GM08714 (cell line): ENCODE measurements at regions not wholly inside any gene's neighbourhood (a gene's known extent, or its start where the extent isn't known, plus 50 kb on each side); places are given as distances from the start of the nearest gene placed in this dataset.

Source experiments
- H3K4me3 ChIP-seq: fragments of 200-500 bp; sonication (Bioruptor generic); 2 replicates; pipeline ENCODE4 v1.5.1; 2014; ENCODE audit warnings: mild to moderate bottlenecking, low read length, inconsistent platforms
- ZNF274 ChIP-seq: IDR thresholded peaks from 2 replicates; pipeline ENCODE4 v1.6.1; 2012; ENCODE audit warnings: mild to moderate bottlenecking, low read depth, low read length

- no peak for TF ChIP-seq ZNF274
- no peak overlapping the region for H3K4me3 ChIP-seq
Observed at GRCh38 chr13:50722440-50723125, 120.9 kb downstream of the DLEU7 start.

GRCh38 chr13:50724438-50724837 is 119.1 kb downstream of the DLEU7 start:
- no peak for TF ChIP-seq ZNF274
- H3K4me3 ChIP-seq, result no peak overlapping the region

GRCh38 chr13:50724913-50725312 is 118.6 kb downstream of the DLEU7 start:
- no peak overlapping the region for H3K4me3 ChIP-seq
- TF ChIP-seq ZNF274, result no peak

- H3K4me3 ChIP-seq, result no peak overlapping the region
- TF ChIP-seq ZNF274, result no peak
Observed at GRCh38 chr13:50726164-50726563, 117.3 kb downstream of the DLEU7 start.

GRCh38 chr13:50729177-50729576 is 114.3 kb downstream of the DLEU7 start:
- TF ChIP-seq ZNF274, result no peak
- H3K4me3 ChIP-seq, result no peak overlapping the region

GRCh38 chr13:50730496-50731351 is 112.8 kb downstream of the DLEU7 start:
- no peak overlapping the region for H3K4me3 ChIP-seq
- TF ChIP-seq ZNF274, result no peak

- TF ChIP-seq ZNF274, result no peak
- no peak overlapping the region for H3K4me3 ChIP-seq
Observed at GRCh38 chr13:50731400-50731799, 112.1 kb downstream of the DLEU7 start.

GRCh38 chr13:50732712-50733111 is 110.8 kb downstream of the DLEU7 start:
- H3K4me3 ChIP-seq, result no peak overlapping the region
- no peak for TF ChIP-seq ZNF274

- no peak overlapping the region for H3K4me3 ChIP-seq
- TF ChIP-seq ZNF274, result no peak
Observed at GRCh38 chr13:50733392-50733791, 110.1 kb downstream of the DLEU7 start.

GRCh38 chr13:50735071-50735470 is 108.4 kb downstream of the DLEU7 start:
- H3K4me3 ChIP-seq, result no peak overlapping the region
- no peak for TF ChIP-seq ZNF274

GRCh38 chr13:50740052-50740741 is 103.3 kb downstream of the DLEU7 start:
- H3K4me3 ChIP-seq, result no peak overlapping the region
- no peak for TF ChIP-seq ZNF274

GRCh38 chr13:50742353-50742752 is 101.1 kb downstream of the DLEU7 start:
- TF ChIP-seq ZNF274, result no peak
- no peak overlapping the region for H3K4me3 ChIP-seq

- no peak for TF ChIP-seq ZNF274
- H3K4me3 ChIP-seq, result no peak overlapping the region
Observed at GRCh38 chr13:50742968-50743367, 100.5 kb downstream of the DLEU7 start.

GRCh38 chr13:50744116-50744660 is 99.3 kb downstream of the DLEU7 start:
- H3K4me3 ChIP-seq, result no peak overlapping the region
- TF ChIP-seq ZNF274, result no peak

- no peak for TF ChIP-seq ZNF274
- no peak overlapping the region for H3K4me3 ChIP-seq
Observed at GRCh38 chr13:50745542-50746115, 97.9 kb downstream of the DLEU7 start.
